ENCODE measurements at regions not wholly inside any gene's neighbourhood (a gene's known extent, or its start where the extent isn't known, plus 50 kb on each side); places are given as distances from the start of the nearest gene placed in this dataset.

- Histone ChIP-seq H3K4me3 (ENCODE audit: insufficient read depth, low read depth, low read length) (no peak overlapping the region), H3K36me3 (ENCODE audit: control insufficient read depth, insufficient read depth, low read length) (no peaks in the 10 kb centered on the region), H3K4me1 (ENCODE audit: control insufficient read depth, insufficient read depth, low read length) (peaks cover 54% of the 10 kb centered on the region), H3K27ac (ENCODE audit: insufficient read depth, low read depth, low read length, poor library complexity, severe bottlenecking) (no peak overlapping the region), H3K27me3 (ENCODE audit: control insufficient read depth, insufficient read depth, low read length, poor library complexity, severe bottlenecking) (no peaks in the 10 kb centered on the region), H3K9me3 (ENCODE audit: control insufficient read depth, low read length) (no peaks in the 10 kb centered on the region)
- WGBS, 2 experiments: 85 to 89% methylated on average over 4 of the region's 4 CpGs
Measured at GRCh38 chr5:124576848-124577409, 169.5 kb downstream of the ZNF608 start.

- H3K36me3 ChIP-seq (ENCODE audit: control insufficient read depth, insufficient read depth, low read length): no peaks in the 10 kb centered on the region
- H3K9me3 ChIP-seq (ENCODE audit: control insufficient read depth, low read length): no peaks in the 10 kb centered on the region
- 65 to 73% methylated on average over 6 to 7 of the region's 7 CpGs for WGBS, 2 experiments
- H3K4me3 ChIP-seq (ENCODE audit: insufficient read depth, low read depth, low read length): no peak overlapping the region
- no peaks in the 10 kb centered on the region for H3K27me3 ChIP-seq (ENCODE audit: control insufficient read depth, insufficient read depth, low read length, poor library complexity, severe bottlenecking)
- H3K27ac ChIP-seq (ENCODE audit: insufficient read depth, low read depth, low read length, poor library complexity, severe bottlenecking): no peak overlapping the region
- H3K4me1 ChIP-seq (ENCODE audit: control insufficient read depth, insufficient read depth, low read length): peaks cover 47% of the 10 kb centered on the region
Measured at GRCh38 chr5:124575725-124576124, 170.7 kb downstream of the ZNF608 start.

- Histone ChIP-seq H3K27ac (ENCODE audit: insufficient read depth, low read depth, low read length, poor library complexity, severe bottlenecking) (peak overlapping the region; percentile 77), H3K36me3 (ENCODE audit: control insufficient read depth, insufficient read depth, low read length) (no peaks in the 10 kb centered on the region), H3K4me1 (ENCODE audit: control insufficient read depth, insufficient read depth, low read length) (peaks cover 50% of the 10 kb centered on the region), H3K27me3 (ENCODE audit: control insufficient read depth, insufficient read depth, low read length, poor library complexity, severe bottlenecking) (no peaks in the 10 kb centered on the region), H3K4me3 (ENCODE audit: insufficient read depth, low read depth, low read length) (no peak overlapping the region), H3K9me3 (ENCODE audit: control insufficient read depth, low read length) (no peaks in the 10 kb centered on the region)
- WGBS, 2 experiments: 40 to 49% methylated on average over 5 to 7 of the region's 7 CpGs
Measured at GRCh38 chr5:124574521-124575436, 171.7 kb downstream of the ZNF608 start.

GRCh38 chr5:124572971-124573370 is 173.5 kb downstream of the ZNF608 start:
- H3K27ac ChIP-seq (ENCODE audit: insufficient read depth, low read depth, low read length, poor library complexity, severe bottlenecking): no peak overlapping the region
- WGBS, 2 experiments: 34 to 44% methylated on average over 5 of the region's 5 CpGs
- peaks cover 45% of the 10 kb centered on the region for H3K4me1 ChIP-seq (ENCODE audit: control insufficient read depth, insufficient read depth, low read length)
- H3K4me3 ChIP-seq (ENCODE audit: insufficient read depth, low read depth, low read length): no peak overlapping the region
- H3K36me3 ChIP-seq (ENCODE audit: control insufficient read depth, insufficient read depth, low read length): no peaks in the 10 kb centered on the region
- no peaks in the 10 kb centered on the region for H3K9me3 ChIP-seq (ENCODE audit: control insufficient read depth, low read length)
- no peaks in the 10 kb centered on the region for H3K27me3 ChIP-seq (ENCODE audit: control insufficient read depth, insufficient read depth, low read length, poor library complexity, severe bottlenecking)

GRCh38 chr5:124570285-124571035 is 176.0 kb downstream of the ZNF608 start:
- 80 to 89% methylated on average over 9 of the region's 9 CpGs for WGBS, 2 experiments
- no peaks in the 10 kb centered on the region for H3K36me3 ChIP-seq (ENCODE audit: control insufficient read depth, insufficient read depth, low read length)
- no peaks in the 10 kb centered on the region for H3K27me3 ChIP-seq (ENCODE audit: control insufficient read depth, insufficient read depth, low read length, poor library complexity, severe bottlenecking)
- H3K4me3 ChIP-seq (ENCODE audit: insufficient read depth, low read depth, low read length): no peak overlapping the region
- H3K4me1 ChIP-seq (ENCODE audit: control insufficient read depth, insufficient read depth, low read length): peaks cover 31% of the 10 kb centered on the region
- no peaks in the 10 kb centered on the region for H3K9me3 ChIP-seq (ENCODE audit: control insufficient read depth, low read length)
- H3K27ac ChIP-seq (ENCODE audit: insufficient read depth, low read depth, low read length, poor library complexity, severe bottlenecking): no peak overlapping the region

GRCh38 chr5:124566875-124567450 is 179.5 kb downstream of the ZNF608 start:
- Histone ChIP-seq H3K9me3 (ENCODE audit: control insufficient read depth, low read length) (no peaks in the 10 kb centered on the region), H3K36me3 (ENCODE audit: control insufficient read depth, insufficient read depth, low read length) (no peaks in the 10 kb centered on the region), H3K27ac (ENCODE audit: insufficient read depth, low read depth, low read length, poor library complexity, severe bottlenecking) (no peak overlapping the region), H3K4me1 (ENCODE audit: control insufficient read depth, insufficient read depth, low read length) (peaks cover 3% of the 10 kb centered on the region), H3K4me3 (ENCODE audit: insufficient read depth, low read depth, low read length) (no peak overlapping the region), H3K27me3 (ENCODE audit: control insufficient read depth, insufficient read depth, low read length, poor library complexity, severe bottlenecking) (no peaks in the 10 kb centered on the region)
- WGBS, 2 experiments: 96 to 97% methylated on average over 7 of the region's 7 CpGs

- no peak overlapping the region for H3K4me3 ChIP-seq (ENCODE audit: insufficient read depth, low read depth, low read length)
- H3K4me1 ChIP-seq (ENCODE audit: control insufficient read depth, insufficient read depth, low read length): no peaks in the 10 kb centered on the region
- H3K27ac ChIP-seq (ENCODE audit: insufficient read depth, low read depth, low read length, poor library complexity, severe bottlenecking): no peak overlapping the region
- H3K36me3 ChIP-seq (ENCODE audit: control insufficient read depth, insufficient read depth, low read length): no peaks in the 10 kb centered on the region
- H3K27me3 ChIP-seq (ENCODE audit: control insufficient read depth, insufficient read depth, low read length, poor library complexity, severe bottlenecking): no peaks in the 10 kb centered on the region
- no peaks in the 10 kb centered on the region for H3K9me3 ChIP-seq (ENCODE audit: control insufficient read depth, low read length)
- 91 to 96% methylated on average over 2 of the region's 2 CpGs for WGBS, 2 experiments
Measured at GRCh38 chr5:124561451-124561850, 185.0 kb downstream of the ZNF608 start.

GRCh38 chr5:124560370-124560769 is 186.1 kb downstream of the ZNF608 start:
- no peaks in the 10 kb centered on the region for H3K4me1 ChIP-seq (ENCODE audit: control insufficient read depth, insufficient read depth, low read length)
- H3K27ac ChIP-seq (ENCODE audit: insufficient read depth, low read depth, low read length, poor library complexity, severe bottlenecking): no peak overlapping the region
- no peaks in the 10 kb centered on the region for H3K9me3 ChIP-seq (ENCODE audit: control insufficient read depth, low read length)
- 88 to 93% methylated on average over 1 to 3 of the region's 3 CpGs for WGBS, 2 experiments
- H3K36me3 ChIP-seq (ENCODE audit: control insufficient read depth, insufficient read depth, low read length): no peaks in the 10 kb centered on the region
- no peak overlapping the region for H3K4me3 ChIP-seq (ENCODE audit: insufficient read depth, low read depth, low read length)
- H3K27me3 ChIP-seq (ENCODE audit: control insufficient read depth, insufficient read depth, low read length, poor library complexity, severe bottlenecking): no peaks in the 10 kb centered on the region

GRCh38 chr5:124557761-124558160 is 188.7 kb downstream of the ZNF608 start:
- no peak overlapping the region for H3K27ac ChIP-seq (ENCODE audit: insufficient read depth, low read depth, low read length, poor library complexity, severe bottlenecking)
- no peaks in the 10 kb centered on the region for H3K27me3 ChIP-seq (ENCODE audit: control insufficient read depth, insufficient read depth, low read length, poor library complexity, severe bottlenecking)
- H3K4me1 ChIP-seq (ENCODE audit: control insufficient read depth, insufficient read depth, low read length): no peaks in the 10 kb centered on the region
- no peak overlapping the region for H3K4me3 ChIP-seq (ENCODE audit: insufficient read depth, low read depth, low read length)
- 94 to 96% methylated on average over 8 of the region's 8 CpGs for WGBS, 2 experiments
- H3K36me3 ChIP-seq (ENCODE audit: control insufficient read depth, insufficient read depth, low read length): no peaks in the 10 kb centered on the region
- no peaks in the 10 kb centered on the region for H3K9me3 ChIP-seq (ENCODE audit: control insufficient read depth, low read length)

Data from ectodermal cell (in vitro differentiated cells).